Keratinocyte (primary cell): ENCODE measurements at regions not wholly inside any gene's neighbourhood (a gene's known extent, or its start where the extent isn't known, plus 50 kb on each side); places are given as distances from the start of the nearest gene placed in this dataset.

ENCODE experiments used
- EZH2 ChIP-seq: IDR thresholded peaks from one replicate; pipeline ENCODE4 v1.6.1; 2012; ENCODE audit warnings: inconsistent platforms, mild to moderate bottlenecking, low read length, moderate library complexity
- TF ChIP-seq, protein P1 (sequence below), 3 experiments: IDR thresholded peaks in 1 of 3; conservative IDR thresholded peaks in 1 of 3; optimal IDR thresholded peaks in 1 of 3; 2 replicates in 2 of 3; 3 replicates in 1 of 3; pipeline versions ENCODE3 to v1.5.1; 2011; ENCODE audit warnings: low read length in 3 of 3, mild to moderate bottlenecking in 3 of 3, moderate library complexity in 2 of 3, control low read depth in 1 of 3, inconsistent platforms in 1 of 3; ENCODE audit not compliant: insufficient read depth in 2 of 3; ENCODE audit errors: extremely low read depth in 1 of 3

DNA sequence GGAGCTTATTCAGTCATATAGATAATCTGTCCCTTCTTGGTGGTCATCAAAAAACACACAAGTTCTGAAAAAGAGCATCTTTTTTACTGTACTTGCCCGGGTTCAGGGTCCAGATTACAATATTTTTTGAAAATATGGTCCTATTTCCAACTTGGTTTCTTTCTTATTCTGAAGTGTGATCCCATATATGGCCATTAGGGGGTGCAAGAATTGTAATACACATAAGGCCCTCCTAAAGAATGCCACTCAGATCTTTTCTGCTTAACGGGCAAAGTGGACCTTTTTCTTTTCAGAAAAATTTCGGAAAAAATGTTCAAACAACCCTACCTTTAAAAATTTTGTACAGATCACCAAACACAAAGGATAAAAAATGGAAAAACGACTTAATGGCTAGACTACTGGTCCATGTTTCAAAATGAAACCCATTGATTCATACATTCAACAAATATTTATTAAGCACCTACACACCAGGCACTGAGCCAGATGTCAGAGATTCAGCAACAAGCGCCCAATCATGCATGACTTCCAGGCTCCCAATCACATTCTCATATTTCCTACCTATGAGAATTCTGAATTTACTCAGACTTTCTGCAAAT is 102.0 kb upstream of the MYRIP start:
- TF ChIP-seq, protein P1, sequence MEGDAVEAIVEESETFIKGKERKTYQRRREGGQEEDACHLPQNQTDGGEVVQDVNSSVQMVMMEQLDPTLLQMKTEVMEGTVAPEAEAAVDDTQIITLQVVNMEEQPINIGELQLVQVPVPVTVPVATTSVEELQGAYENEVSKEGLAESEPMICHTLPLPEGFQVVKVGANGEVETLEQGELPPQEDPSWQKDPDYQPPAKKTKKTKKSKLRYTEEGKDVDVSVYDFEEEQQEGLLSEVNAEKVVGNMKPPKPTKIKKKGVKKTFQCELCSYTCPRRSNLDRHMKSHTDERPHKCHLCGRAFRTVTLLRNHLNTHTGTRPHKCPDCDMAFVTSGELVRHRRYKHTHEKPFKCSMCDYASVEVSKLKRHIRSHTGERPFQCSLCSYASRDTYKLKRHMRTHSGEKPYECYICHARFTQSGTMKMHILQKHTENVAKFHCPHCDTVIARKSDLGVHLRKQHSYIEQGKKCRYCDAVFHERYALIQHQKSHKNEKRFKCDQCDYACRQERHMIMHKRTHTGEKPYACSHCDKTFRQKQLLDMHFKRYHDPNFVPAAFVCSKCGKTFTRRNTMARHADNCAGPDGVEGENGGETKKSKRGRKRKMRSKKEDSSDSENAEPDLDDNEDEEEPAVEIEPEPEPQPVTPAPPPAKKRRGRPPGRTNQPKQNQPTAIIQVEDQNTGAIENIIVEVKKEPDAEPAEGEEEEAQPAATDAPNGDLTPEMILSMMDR (optimal IDR thresholded peaks at IDR 0.05 in 1 of 3, IDR thresholded peaks at IDR 0.05 in 1 of 3, conservative IDR thresholded peaks at IDR 0.05 in 1 of 3; ENCODE audit: extremely low read depth in 1 of 3, insufficient read depth in 2 of 3, low read length in 3 of 3) = peak in 2 of 3 experiments; percentile 55
- no peak for TF ChIP-seq EZH2
